DMS 273 (cell line): ENCODE measurements at regions not wholly inside any gene's neighbourhood (a gene's known extent, or its start where the extent isn't known, plus 50 kb on each side); places are given as distances from the start of the nearest gene placed in this dataset.

ENCODE experiments used
- DNase-seq: peaks from one replicate; lab custom pipeline; 2025; ENCODE audit not compliant: unreplicated experiment; lab: John Stamatoyannopoulos, UW

DNA sequence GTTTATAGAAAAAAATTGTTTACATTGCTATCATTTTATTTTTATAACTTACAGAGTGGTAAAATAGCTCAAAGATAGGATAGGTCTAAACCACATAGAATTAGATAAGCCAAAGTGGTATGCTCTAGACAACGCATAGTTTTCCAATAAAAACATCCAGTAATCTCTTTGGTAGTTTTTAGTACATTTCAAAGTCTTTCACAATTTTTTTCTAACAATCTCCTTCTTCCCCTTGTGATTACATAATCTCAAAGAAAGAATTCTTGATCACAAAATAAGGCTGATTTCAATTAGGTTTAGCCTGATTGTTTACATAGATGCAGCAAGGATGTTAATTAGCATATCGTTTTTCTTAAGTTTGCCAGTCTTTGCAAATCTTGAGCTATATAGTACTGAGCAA lies 460.0 kb downstream of the FUT8 start:
- DNase-seq, result no peak

GRCh38 chr14:65877166-65877565 lies 464.6 kb downstream of the FUT8 start:
- DNase-seq, result no peak

DNA sequence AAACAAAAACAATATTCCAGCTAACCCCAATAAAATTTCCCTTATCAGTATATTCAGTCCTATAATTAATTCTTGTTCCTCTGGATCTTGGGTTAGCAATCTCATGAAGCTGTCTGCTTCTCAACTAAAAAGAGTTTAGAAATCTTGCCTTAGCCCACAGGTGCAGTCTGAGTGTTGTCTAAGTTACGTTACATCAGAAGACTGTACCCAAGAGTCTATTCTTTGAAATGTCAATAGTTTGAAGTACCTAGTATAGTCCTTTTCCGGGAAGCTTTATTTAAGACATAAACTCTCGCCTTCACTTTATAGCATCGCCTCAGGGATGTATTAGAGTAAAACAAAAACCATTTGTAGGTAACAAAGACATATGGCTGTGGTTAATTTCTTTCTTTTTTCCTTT lies 465.1 kb downstream of the FUT8 start:
- no peak for DNase-seq

DNA sequence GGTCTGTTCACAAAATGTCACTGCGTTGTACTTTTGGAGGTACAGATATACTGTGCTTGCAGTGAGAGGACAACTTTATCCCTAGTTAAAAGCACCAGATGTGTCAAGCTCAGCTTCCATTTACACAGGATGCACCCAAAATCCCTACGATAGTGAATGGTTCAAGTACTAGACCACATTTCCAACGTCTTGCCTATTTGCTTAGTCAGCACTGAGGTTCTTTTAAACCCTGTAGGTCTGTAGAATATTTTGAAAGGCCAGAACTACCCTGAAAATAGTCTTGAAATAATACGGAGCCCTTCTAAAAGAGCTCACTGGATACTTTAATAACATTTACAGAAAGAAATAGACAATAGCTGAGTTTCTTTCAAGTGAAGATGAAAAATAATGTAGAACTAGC lies 466.1 kb downstream of the FUT8 start:
- DNase-seq, result no peak

DNA sequence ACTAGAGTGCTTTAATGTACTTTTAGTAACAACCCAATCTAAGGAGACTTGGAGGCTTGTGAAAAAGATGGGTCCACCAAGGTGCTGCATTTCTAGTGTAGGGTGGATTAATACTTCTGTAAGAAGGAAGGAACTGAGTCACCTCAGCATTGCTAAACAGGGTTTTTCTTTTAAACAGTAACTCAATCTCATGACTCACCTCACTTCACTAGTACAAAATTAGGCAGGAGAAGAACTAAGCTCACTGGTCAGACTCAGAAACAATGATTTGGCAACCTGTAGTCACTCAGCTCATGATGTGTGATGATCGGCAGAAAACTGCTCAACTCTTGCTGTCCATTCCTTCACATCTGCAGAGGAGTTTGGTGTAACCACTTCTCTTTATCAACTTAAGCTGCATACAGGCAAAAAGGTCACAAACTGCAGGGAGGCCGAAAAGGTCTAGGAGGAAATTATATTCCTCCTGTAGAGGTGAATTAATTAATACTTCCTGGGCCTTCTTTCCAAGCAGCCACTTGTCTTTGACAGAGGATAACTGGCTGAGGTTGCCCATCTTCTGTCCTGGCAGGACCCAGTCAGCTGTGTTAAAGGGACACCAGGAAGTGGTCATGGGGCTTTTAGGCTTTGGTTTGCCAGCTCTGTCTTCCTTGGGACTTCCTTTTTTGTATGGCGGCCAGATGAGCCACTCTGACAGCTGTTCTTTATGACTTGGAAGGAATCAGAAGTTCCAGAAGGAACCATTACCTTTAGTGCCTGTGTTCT lies 466.9 kb downstream of the FUT8 start:
- DNase-seq, result no peak

GRCh38 chr14:65880507-65880906 lies 468.0 kb downstream of the FUT8 start:
- no peak for DNase-seq

DNA sequence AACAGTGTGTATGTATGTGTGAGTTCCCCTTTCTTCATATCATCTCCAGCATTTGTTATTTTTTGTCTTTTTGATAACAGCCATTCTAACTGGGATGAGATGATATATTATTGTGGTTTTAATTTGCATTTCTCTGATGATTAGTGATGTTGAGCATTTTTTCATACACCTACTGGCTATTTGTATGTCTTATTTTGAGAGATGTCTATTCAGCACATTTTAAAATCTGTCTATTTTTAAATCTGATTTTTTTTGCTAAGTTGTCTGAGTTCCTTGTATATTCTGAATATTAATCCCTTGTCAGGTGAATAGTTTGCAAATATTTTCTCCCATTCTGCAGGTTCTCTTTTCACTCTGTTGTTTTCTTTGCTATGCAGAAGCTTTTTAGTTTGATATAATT lies 469.1 kb downstream of the FUT8 start:
- no peak for DNase-seq

GRCh38 chr14:65888677-65889076 lies 476.1 kb downstream of the FUT8 start:
- no peak for DNase-seq

DNA sequence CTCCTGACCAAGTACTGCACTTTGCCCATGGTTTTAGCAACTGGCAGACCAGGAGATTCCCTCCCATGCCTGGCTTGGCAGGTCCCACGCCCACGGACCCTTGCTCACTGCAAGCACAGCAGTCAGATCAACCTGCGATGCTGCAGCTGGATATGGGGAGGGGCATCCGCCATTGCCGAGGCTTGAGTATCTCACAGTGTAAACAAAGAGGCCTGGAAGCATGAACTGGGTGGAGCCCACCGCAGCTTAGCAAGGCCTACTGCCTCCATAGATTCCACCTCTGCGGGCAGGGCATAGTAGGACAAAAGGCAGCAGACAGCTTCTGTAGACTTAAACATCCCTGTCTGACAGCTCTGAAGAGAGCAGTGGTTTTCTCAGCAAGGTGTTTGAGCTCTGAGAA lies 479.8 kb downstream of the FUT8 start:
- DNase-seq, result no peak

GRCh38 chr14:65900164-65900563 lies 487.6 kb downstream of the FUT8 start:
- no peak for DNase-seq

DNA sequence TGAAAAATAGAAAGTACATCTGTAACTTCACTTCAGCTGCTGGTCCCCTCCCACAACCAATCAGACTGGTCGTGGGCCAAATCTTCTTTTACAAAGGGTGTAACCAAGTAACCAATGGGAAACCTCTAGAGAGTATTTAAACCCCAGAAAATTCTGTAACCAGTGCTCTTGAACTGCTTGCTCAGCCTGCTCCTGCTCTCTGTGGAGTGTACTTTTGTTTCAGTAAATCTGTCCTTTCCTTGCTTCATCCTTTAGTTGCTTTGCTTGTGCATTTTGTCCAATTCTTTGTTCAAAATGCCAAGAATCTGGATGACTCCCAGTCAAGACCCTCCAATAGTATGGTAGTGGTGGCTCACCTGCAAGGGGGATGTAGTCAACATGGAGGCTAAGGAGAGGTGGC lies 489.1 kb downstream of the FUT8 start:
- DNase-seq, result no peak

DNA sequence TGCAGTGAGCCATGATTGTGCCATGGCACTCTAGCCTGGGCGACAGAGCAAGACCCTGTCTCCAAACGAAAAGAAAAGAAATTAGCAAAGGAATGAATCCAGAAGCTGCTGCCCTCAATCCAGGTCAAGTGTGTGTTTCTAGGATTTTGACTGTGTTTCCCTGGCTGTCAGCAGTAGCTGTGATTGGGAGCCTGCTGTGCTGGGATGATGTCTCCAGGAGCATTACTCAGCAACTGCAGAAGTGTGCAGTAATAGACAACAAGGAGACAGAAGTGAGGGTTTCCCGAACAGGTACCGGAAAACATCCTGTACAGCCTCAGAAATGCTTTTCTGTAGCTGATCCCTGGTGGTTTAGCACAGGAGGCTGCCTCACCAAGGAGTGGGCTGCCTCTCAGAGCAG lies 492.5 kb downstream of the FUT8 start:
- no peak for DNase-seq

- DNase-seq, result peak; percentile 15
These were observed 493.8 kb downstream of the FUT8 start for GRCh38 chr14:65906344-65906743.

GRCh38 chr14:65906948-65907347 lies 494.4 kb downstream of the FUT8 start:
- DNase-seq, result no peak

- DNase-seq, result no peak
These were observed 497.7 kb downstream of the FUT8 start for GRCh38 chr14:65910108-65910786.

DNA sequence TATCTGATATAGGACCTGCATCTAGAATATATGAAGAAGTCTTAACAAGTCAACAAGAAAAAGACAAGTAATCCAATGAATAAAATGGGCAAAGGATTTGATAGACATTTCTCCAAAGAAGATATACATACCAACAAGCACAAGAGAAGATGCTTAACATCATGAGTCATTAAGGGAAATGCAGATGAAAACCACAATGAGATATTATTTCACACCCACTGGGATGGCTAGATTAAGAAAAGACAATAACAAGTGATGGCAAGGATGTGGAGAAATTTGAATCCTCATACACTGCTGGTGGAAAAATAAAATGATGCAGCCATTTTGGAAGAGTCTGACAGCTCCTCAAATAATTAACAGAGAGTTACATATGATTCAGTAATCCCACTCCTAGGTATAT lies 502.6 kb downstream of the FUT8 start:
- DNase-seq, result no peak

DNA sequence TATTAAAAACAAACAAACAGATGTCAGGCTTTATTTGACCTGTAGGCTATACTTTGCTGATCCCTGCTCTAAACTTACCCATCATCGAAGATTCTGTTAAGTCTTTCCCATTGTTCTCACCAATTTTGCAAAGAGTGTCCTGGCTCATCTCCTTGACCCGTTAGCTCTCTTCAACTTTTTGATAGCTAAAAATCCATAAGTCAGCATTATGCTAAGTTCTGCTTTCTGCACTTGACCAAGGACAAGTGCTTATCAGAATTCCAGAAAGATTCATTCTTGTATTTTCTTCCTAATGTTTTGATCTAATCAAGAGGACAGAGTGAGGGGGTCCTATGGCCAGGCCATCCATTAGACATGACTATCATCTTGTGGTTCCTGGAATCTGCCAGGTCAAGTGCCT lies 503.5 kb downstream of the FUT8 start:
- DNase-seq, result no peak

- no peak for DNase-seq
These were observed 508.5 kb downstream of the FUT8 start for GRCh38 chr14:65920996-65921395.

GRCh38 chr14:65922142-65922541 lies 509.6 kb downstream of the FUT8 start:
- DNase-seq, result no peak

DNA sequence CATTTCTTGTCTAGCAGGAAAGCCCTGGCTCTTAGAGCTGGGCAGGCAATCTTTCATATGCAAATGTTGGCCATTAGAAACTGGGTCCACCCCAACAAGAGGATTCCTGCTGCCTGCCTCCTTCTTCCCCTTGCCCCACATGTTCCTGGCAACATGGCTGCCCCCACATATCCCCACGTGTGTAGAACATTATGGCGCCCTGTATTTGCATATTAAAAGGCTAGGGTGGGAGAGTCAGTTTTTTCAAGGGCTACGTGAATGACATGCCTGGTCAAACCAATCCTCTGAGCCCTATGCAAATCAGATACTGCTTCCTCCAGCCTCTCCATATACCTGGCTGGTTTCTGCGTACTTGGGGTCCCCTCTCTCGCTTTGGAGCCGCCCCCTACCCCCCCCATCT lies 514.0 kb downstream of the FUT8 start:
- no peak for DNase-seq

- no peak for DNase-seq
These were observed 514.6 kb downstream of the FUT8 start for GRCh38 chr14:65926935-65927700.

- no peak for DNase-seq
These were observed 515.4 kb downstream of the FUT8 start for GRCh38 chr14:65927931-65928356.
